NCI-H128 (cell line): ENCODE measurements at regions not wholly inside any gene's neighbourhood (a gene's known extent, or its start where the extent isn't known, plus 50 kb on each side); places are given as distances from the start of the nearest gene placed in this dataset.

Experiments used
- DNase-seq: peaks from one replicate; lab custom pipeline; 2025; ENCODE audit not compliant: unreplicated experiment; lab: John Stamatoyannopoulos, UW

- DNase-seq: no peak
These were observed 104.0 kb downstream of the BAMBI start for GRCh38 chr10:28781296-28781695.

GRCh38 chr10:28783087-28783486 is 105.8 kb downstream of the BAMBI start:
- DNase-seq: no peak

GRCh38 chr10:28785018-28785417 is 107.7 kb downstream of the BAMBI start:
- no peak for DNase-seq

- no peak for DNase-seq
These were observed 110.9 kb downstream of the BAMBI start for GRCh38 chr10:28788252-28788651.

GRCh38 chr10:28788762-28789161 is 111.4 kb downstream of the BAMBI start:
- no peak for DNase-seq

- DNase-seq: no peak
These were observed 112.8 kb downstream of the BAMBI start for GRCh38 chr10:28790146-28790545.

GRCh38 chr10:28793482-28793881 is 116.2 kb downstream of the BAMBI start:
- DNase-seq: no peak

GRCh38 chr10:28794986-28795385 is 117.7 kb downstream of the BAMBI start:
- no peak for DNase-seq

- DNase-seq: no peak
These were observed 119.5 kb downstream of the BAMBI start for GRCh38 chr10:28796606-28797512.

- no peak for DNase-seq
These were observed 120.6 kb downstream of the BAMBI start for GRCh38 chr10:28797904-28798371.

- no peak for DNase-seq
These were observed 121.2 kb downstream of the BAMBI start for GRCh38 chr10:28798428-28798955.

GRCh38 chr10:28798964-28799363 is 121.6 kb downstream of the BAMBI start:
- DNase-seq: no peak

- no peak for DNase-seq
These were observed 122.8 kb downstream of the BAMBI start for GRCh38 chr10:28800144-28800543.

- no peak for DNase-seq
These were observed 123.9 kb downstream of the BAMBI start for GRCh38 chr10:28801247-28801646.

GRCh38 chr10:28801869-28802268 is 124.5 kb downstream of the BAMBI start:
- DNase-seq: no peak

GRCh38 chr10:28805390-28805789 is 128.1 kb downstream of the BAMBI start:
- DNase-seq: no peak

GRCh38 chr10:28806488-28806941 is 129.2 kb downstream of the BAMBI start:
- DNase-seq: no peak

- no peak for DNase-seq
These were observed 129.8 kb downstream of the BAMBI start for GRCh38 chr10:28806951-28807759.

- DNase-seq: no peak
These were observed 130.7 kb downstream of the BAMBI start for GRCh38 chr10:28807760-28808613.

GRCh38 chr10:28808693-28809092 is 131.4 kb downstream of the BAMBI start:
- DNase-seq: no peak
